IgD-negative memory B cell (primary cell): ENCODE measurements at regions not wholly inside any gene's neighbourhood (a gene's known extent, or its start where the extent isn't known, plus 50 kb on each side); places are given as distances from the start of the nearest gene placed in this dataset.

ENCODE experiments used
- H3K27ac Mint-ChIP-seq, 3 donors: one replicate each; pipeline ENCODE4 v1.8.0; 2020 to 2022; ENCODE audit warnings: mild to moderate bottlenecking in 3 of 3, mixed read lengths in 3 of 3, moderate library complexity in 1 of 3
- H3K27me3 Mint-ChIP-seq: one replicate; pipeline ENCODE4 v1.8.0; 2021; ENCODE audit warnings: mixed read lengths
- H3K36me3 Mint-ChIP-seq: one replicate; pipeline ENCODE4 v1.8.0; 2020; ENCODE audit warnings: mild to moderate bottlenecking, mixed read lengths
- H3K4me1 Mint-ChIP-seq, 3 donors: one replicate each; pipeline ENCODE4 v1.8.0; 2020 to 2022; ENCODE audit warnings: mixed read lengths in 3 of 3, mild to moderate bottlenecking in 1 of 3
- H3K4me3 Mint-ChIP-seq, 4 donors: one replicate each; pipeline ENCODE4 v1.8.0; 2020 to 2022; ENCODE audit warnings: mild to moderate bottlenecking in 4 of 4, mixed read lengths in 4 of 4, moderate library complexity in 3 of 4
- H3K9me3 Mint-ChIP-seq, 3 donors: one replicate each; pipeline ENCODE4 v1.8.0; 2020 to 2021; ENCODE audit warnings: mixed read lengths in 3 of 3, mild to moderate bottlenecking in 1 of 3

GRCh38 chr4:187575706-187576105, 419.9 kb upstream of the ZFP42 start:
- peaks cover 0 to 13% (median 2%) of the 10 kb centered on the region in 3 donors for H3K9me3 Mint-ChIP-seq
- peaks cover 2% of the 10 kb centered on the region for H3K36me3 Mint-ChIP-seq
- no peaks in the 10 kb centered on the region for H3K4me1 Mint-ChIP-seq
- no peaks in the 10 kb centered on the region for H3K27me3 Mint-ChIP-seq
- no peak overlapping the region for H3K27ac Mint-ChIP-seq
- H3K4me3 Mint-ChIP-seq, result no peak overlapping the region

- Mint-ChIP-seq H3K4me3 (no peak overlapping the region), H3K36me3 (peaks cover 2% of the 10 kb centered on the region), H3K9me3 (peaks cover 0 to 6% (median 0%) of the 10 kb centered on the region in 3 donors), H3K27ac (no peak overlapping the region), H3K27me3 (no peaks in the 10 kb centered on the region), H3K4me1 (no peaks in the 10 kb centered on the region)
Observed at GRCh38 chr4:187576751-187577150, 418.8 kb upstream of the ZFP42 start.

GRCh38 chr4:187577941-187578480, 417.6 kb upstream of the ZFP42 start:
- Mint-ChIP-seq H3K36me3 (no peaks in the 10 kb centered on the region), H3K4me1 (no peaks in the 10 kb centered on the region), H3K4me3 (no peak overlapping the region), H3K27ac (no peak overlapping the region), H3K27me3 (no peaks in the 10 kb centered on the region), H3K9me3 (peaks cover 0 to 6% (median 0%) of the 10 kb centered on the region in 3 donors)

- Mint-ChIP-seq H3K9me3 (peaks cover 1 to 7% (median 1%) of the 10 kb centered on the region in 3 donors), H3K27me3 (no peaks in the 10 kb centered on the region), H3K4me3 (no peak overlapping the region), H3K4me1 (no peaks in the 10 kb centered on the region), H3K27ac (peak overlapping the region in 1 of 3 donors; percentile 90), H3K36me3 (no peaks in the 10 kb centered on the region)
Observed at GRCh38 chr4:187586892-187587291, 408.7 kb upstream of the ZFP42 start.

- H3K36me3 Mint-ChIP-seq, result no peaks in the 10 kb centered on the region
Observed at GRCh38 chr4:187598196-187598595, 397.4 kb upstream of the ZFP42 start.

GRCh38 chr4:187602339-187603092, 393.1 kb upstream of the ZFP42 start:
- Mint-ChIP-seq H3K4me3 (no peak overlapping the region), H3K27ac (no peak overlapping the region), H3K4me1 (no peaks in the 10 kb centered on the region), H3K9me3 (peaks cover 0 to 4% (median 2%) of the 10 kb centered on the region in 3 donors), H3K27me3 (no peaks in the 10 kb centered on the region), H3K36me3 (no peaks in the 10 kb centered on the region)

More at GRCh38 chr4:187598196-187598595, 397.4 kb upstream of the ZFP42 start:
- no peak overlapping the region for H3K27ac Mint-ChIP-seq
- no peaks in the 10 kb centered on the region for H3K4me1 Mint-ChIP-seq
- no peaks in the 10 kb centered on the region for H3K27me3 Mint-ChIP-seq
- no peak overlapping the region for H3K4me3 Mint-ChIP-seq
- H3K9me3 Mint-ChIP-seq, result peaks cover 3 to 7% (median 4%) of the 10 kb centered on the region in 3 donors

GRCh38 chr4:187603093-187604025, 392.2 kb upstream of the ZFP42 start:
- H3K4me1 Mint-ChIP-seq, result no peaks in the 10 kb centered on the region
- no peak overlapping the region for H3K27ac Mint-ChIP-seq
- H3K9me3 Mint-ChIP-seq, result peaks cover 0 to 4% (median 2%) of the 10 kb centered on the region in 3 donors
- no peaks in the 10 kb centered on the region for H3K27me3 Mint-ChIP-seq
- no peaks in the 10 kb centered on the region for H3K36me3 Mint-ChIP-seq
- no peak overlapping the region for H3K4me3 Mint-ChIP-seq

GRCh38 chr4:187604984-187605383, 390.6 kb upstream of the ZFP42 start:
- Mint-ChIP-seq H3K27ac (peak overlapping the region in 1 of 3 donors; percentile 7), H3K9me3 (peaks cover 0 to 2% (median 0%) of the 10 kb centered on the region in 3 donors), H3K4me1 (no peaks in the 10 kb centered on the region), H3K27me3 (no peaks in the 10 kb centered on the region), H3K4me3 (no peak overlapping the region), H3K36me3 (no peaks in the 10 kb centered on the region)

GRCh38 chr4:187606581-187606980, 389.0 kb upstream of the ZFP42 start:
- Mint-ChIP-seq H3K9me3 (peaks cover 0 to 2% (median 0%) of the 10 kb centered on the region in 3 donors), H3K4me1 (no peaks in the 10 kb centered on the region), H3K4me3 (no peak overlapping the region), H3K36me3 (no peaks in the 10 kb centered on the region), H3K27me3 (no peaks in the 10 kb centered on the region), H3K27ac (no peak overlapping the region)

GRCh38 chr4:187608001-187608421, 387.6 kb upstream of the ZFP42 start:
- H3K36me3 Mint-ChIP-seq, result no peaks in the 10 kb centered on the region
- H3K27ac Mint-ChIP-seq, result no peak overlapping the region
- no peak overlapping the region for H3K4me3 Mint-ChIP-seq
- peaks cover 0 to 2% (median 0%) of the 10 kb centered on the region in 3 donors for H3K9me3 Mint-ChIP-seq
- H3K27me3 Mint-ChIP-seq, result no peaks in the 10 kb centered on the region
- no peaks in the 10 kb centered on the region for H3K4me1 Mint-ChIP-seq

GRCh38 chr4:187612301-187612700, 383.3 kb upstream of the ZFP42 start:
- Mint-ChIP-seq H3K27me3 (no peaks in the 10 kb centered on the region), H3K27ac (no peak overlapping the region), H3K4me3 (no peak overlapping the region)

GRCh38 chr4:187613089-187613839, 382.3 kb upstream of the ZFP42 start:
- Mint-ChIP-seq H3K36me3 (no peaks in the 10 kb centered on the region), H3K4me1 (no peaks in the 10 kb centered on the region), H3K27ac (no peak overlapping the region), H3K4me3 (peak overlapping the region in 1 of 4 donors; percentile 37), H3K27me3 (no peaks in the 10 kb centered on the region), H3K9me3 (peaks cover 0 to 6% (median 0%) of the 10 kb centered on the region in 3 donors)

More at GRCh38 chr4:187612301-187612700, 383.3 kb upstream of the ZFP42 start:
- Mint-ChIP-seq H3K9me3 (peaks cover 0 to 6% (median 0%) of the 10 kb centered on the region in 3 donors), H3K36me3 (no peaks in the 10 kb centered on the region), H3K4me1 (no peaks in the 10 kb centered on the region)

- Mint-ChIP-seq H3K27ac (no peak overlapping the region), H3K27me3 (no peaks in the 10 kb centered on the region), H3K9me3 (peaks cover 0 to 10% (median 0%) of the 10 kb centered on the region in 3 donors)
Observed at GRCh38 chr4:187615972-187616371, 379.6 kb upstream of the ZFP42 start.

GRCh38 chr4:187617113-187617512, 378.5 kb upstream of the ZFP42 start:
- H3K27ac Mint-ChIP-seq, result no peak overlapping the region
- H3K9me3 Mint-ChIP-seq, result peaks cover 0 to 10% (median 0%) of the 10 kb centered on the region in 3 donors
- H3K4me1 Mint-ChIP-seq, result no peaks in the 10 kb centered on the region
- H3K36me3 Mint-ChIP-seq, result no peaks in the 10 kb centered on the region
- H3K4me3 Mint-ChIP-seq, result no peak overlapping the region
- H3K27me3 Mint-ChIP-seq, result no peaks in the 10 kb centered on the region

More at GRCh38 chr4:187615972-187616371, 379.6 kb upstream of the ZFP42 start:
- Mint-ChIP-seq H3K4me1 (no peaks in the 10 kb centered on the region), H3K4me3 (no peak overlapping the region), H3K36me3 (no peaks in the 10 kb centered on the region)
